SKM-1 treated with dmso at 0.1 percent for 144 hours (cell line): ENCODE measurements at regions not wholly inside any gene's neighbourhood (a gene's known extent, or its start where the extent isn't known, plus 50 kb on each side); places are given as distances from the start of the nearest gene placed in this dataset.
"Not testable (repeated sequence)": the region's sequence is repeated elsewhere in the genome, so short reads cannot be mapped to it uniquely, and the experiment has no call there.

ENCODE experiments used
- DNase-seq: peaks from one replicate; lab custom pipeline; 2025; ENCODE audit not compliant: unreplicated experiment; lab: John Stamatoyannopoulos, UW

DNA sequence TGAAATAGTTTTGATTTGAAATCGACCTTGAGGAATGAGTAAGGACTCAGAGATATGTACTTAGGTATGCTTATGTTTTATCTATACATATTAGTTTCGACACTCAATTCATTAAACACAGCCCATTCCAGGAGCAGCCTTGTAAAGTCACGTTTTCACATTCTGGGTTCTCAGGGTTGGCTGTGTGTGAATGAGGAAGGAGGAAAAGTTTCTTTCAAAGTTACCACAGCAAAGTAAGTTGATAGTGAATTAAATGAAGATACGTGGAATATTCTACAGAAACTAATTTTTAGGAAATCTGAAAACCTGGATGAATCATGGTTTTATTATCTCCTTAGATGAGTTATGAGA lies 133.5 kb downstream of the C3orf38 start:
- DNase-seq, result no peak

DNA sequence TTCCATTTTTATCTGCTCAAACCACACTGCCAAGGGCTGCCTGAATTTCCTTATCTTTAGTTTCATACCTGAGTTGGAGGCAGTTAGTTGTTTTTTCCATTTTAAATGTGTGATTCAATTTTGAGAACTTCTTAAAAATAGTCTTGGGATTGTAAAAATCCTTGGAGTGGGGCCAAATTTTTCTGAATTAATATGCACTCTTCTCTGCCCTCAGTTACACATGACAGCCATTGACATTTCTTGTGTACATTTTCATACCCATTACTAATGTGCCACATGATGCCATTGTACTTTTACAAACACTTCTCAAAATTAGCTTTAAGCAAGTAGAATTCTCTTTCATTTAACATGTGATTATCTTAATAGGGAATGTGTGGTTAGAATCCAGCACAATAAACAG lies 141.7 kb downstream of the C3orf38 start:
- DNase-seq, result no peak

DNA sequence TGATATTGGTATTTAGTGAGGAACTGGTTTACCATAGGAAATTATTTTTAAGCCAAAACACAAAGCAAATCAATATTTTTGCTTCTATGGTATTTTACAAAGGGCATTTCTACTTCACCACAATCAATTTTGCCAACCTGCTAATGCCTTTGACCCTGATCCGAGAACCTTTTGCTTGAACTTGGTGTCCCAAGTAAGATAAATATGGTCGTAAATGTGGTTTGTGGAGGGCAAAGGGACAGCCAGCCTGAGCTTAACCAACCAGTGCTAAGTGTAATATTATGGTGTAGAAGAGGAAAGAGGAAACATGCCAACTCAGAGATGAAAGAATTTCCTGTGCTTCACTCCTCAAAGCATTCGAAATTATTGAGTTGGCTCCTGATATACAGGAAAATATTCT lies 148.4 kb downstream of the C3orf38 start:
- DNase-seq, result no peak

DNA sequence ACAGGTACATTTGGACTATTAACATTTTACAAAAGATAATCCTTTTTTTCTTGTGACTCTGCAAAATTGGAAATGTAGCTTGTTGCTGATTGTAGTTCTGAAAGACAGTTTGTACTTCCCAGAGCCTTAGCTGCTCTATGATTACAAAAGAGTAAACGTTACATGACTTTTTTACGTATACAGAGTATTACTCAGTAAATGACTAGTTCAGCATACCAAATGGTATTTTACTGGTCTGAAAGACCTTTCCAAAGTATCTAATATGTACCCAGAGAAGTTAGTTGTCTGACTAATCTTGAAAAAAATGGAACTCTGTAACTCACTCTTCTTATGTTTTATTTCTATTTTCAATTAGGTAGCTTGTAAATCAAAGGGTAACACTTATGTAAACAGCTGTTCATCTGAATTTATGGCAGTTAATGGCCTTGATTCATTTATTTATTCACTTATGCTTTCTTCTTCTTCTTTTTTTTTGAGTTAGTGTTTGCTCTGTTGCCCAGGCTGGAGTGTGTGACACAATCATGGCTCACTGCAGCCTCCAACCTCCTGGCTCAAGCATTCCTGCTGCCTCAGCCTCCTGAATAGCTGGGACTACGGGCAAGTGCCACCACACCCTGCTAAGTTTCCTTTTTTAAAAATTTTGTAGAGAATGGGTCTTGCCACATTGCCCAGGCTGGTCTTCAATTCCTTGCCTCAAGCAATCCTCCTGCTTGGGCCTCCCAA lies 151.7 kb downstream of the C3orf38 start:
- no peak for DNase-seq

DNA sequence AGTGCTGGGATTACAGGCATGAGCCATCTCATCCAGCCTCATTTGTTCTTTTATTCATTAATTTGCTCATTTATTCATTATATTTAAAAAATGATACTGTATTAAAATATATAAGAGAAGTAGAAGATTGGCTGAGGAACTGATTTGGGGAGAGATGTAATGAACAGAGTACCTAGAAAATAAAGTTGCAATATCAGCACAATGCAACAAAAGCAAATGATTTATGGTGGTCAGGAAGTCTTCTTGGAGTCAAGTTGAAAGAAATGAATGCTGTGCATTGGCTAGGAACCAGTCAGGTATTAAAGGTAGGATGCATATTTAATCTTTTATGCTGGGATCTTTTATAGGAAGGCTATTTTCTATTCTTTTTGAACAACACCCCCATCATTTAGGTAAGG lies 152.2 kb downstream of the C3orf38 start:
- DNase-seq, result no peak

DNA sequence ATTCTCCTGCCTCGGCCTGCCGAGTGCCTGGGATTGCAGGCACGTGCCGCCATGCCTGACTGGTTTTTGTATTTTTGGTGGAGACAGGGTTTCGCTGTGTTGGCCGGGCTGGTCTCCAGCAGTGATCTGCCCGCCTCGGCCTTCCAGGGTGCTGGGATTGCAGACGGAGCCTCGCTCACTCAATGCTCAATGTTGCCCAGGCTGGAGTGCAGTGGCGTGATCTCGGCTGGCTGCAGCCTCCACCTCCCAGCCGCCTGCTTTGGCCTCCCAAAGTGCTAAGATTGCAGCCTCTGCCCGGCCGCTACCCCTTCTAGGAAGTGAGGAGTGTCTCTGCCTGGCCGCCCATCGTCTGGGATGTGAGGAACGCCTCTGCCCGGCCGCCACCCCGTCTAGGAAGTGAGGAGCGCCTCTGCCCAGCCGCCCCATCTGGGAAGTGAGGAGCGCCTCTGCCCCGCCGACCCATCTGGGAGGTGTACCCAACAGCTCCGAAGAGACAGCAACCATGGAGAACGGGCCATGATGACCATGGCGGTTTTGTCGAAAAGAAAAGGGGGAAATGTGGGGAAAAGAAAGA lies 153.7 kb downstream of the C3orf38 start:
- DNase-seq, result not testable (repeated sequence)

DNA sequence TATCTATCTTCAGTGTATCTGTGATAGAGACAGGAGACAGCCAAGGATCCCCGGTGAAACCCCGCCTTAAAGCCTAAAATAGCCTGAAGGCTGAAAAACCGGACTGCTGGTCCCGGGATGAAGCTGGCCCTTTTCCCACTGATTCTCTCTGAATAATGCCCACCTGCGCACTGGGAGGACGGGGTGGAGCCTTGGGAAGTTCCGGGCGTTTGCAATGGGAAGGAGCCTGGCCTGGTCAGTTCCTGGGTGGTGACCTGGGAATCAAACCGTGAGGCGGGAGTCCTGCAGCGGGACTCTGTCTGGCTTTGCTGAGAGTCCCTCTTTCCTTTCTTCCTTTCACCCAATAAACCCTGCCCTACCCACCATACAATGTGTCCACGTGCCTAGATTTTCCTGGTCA lies 157.9 kb downstream of the C3orf38 start:
- DNase-seq, result no peak

DNA sequence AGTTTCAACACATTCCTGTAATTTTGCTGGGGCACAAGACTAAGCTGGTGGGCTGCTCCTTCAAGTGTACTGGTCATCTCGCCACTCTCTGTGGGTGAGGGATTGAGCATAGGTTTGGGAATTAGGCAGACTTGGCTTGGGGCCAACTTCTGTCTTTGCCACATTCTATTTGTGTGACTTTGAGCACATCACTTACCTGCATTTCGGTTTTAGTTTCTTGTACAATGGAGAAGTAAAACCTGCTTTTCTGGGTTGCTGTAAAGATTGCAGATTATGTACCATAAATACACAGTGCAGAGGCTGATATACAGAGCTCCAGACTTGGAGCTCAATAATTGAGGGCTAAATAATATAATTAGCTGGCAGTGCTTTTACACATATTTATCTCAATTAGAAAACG lies 162.1 kb downstream of the C3orf38 start:
- DNase-seq, result no peak

DNA sequence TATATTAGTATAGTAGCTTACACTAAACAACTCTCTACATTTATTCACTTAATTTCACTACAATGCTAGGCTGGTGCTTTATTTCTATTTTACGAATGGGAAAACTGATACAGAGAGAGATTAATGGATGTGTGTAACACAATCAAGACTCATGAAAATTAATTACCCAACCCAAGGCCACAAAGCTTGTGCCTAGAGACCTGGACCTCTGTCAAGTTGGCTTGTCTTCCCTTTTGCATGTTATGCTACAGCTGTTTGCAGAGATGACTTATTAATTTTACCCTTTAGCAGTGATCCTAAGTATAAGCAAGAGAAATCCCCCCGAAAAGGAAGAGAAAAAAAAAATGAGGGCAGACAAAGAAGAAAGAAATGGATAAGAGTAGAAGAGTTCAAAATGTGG lies 162.5 kb downstream of the C3orf38 start:
- DNase-seq, result no peak

DNA sequence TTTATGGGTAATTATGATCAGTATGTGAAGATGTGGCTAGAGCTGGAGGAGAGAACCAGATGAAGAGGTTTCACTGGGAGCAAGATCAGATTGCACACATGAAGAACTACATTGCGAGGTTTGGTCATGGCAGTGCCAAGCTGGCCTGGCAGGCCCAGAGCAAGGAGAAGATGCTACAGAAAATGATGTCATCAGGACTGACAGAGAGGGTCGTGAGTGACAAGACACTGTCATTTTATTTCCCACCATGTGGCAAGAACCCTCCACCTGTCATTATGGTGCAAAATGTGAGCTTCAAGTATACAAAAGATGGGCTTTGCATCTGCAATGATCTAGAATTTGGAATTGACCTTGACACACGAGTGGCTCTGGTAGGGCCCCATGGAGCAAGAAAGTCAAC lies 168.3 kb downstream of the C3orf38 start:
- no peak for DNase-seq

DNA sequence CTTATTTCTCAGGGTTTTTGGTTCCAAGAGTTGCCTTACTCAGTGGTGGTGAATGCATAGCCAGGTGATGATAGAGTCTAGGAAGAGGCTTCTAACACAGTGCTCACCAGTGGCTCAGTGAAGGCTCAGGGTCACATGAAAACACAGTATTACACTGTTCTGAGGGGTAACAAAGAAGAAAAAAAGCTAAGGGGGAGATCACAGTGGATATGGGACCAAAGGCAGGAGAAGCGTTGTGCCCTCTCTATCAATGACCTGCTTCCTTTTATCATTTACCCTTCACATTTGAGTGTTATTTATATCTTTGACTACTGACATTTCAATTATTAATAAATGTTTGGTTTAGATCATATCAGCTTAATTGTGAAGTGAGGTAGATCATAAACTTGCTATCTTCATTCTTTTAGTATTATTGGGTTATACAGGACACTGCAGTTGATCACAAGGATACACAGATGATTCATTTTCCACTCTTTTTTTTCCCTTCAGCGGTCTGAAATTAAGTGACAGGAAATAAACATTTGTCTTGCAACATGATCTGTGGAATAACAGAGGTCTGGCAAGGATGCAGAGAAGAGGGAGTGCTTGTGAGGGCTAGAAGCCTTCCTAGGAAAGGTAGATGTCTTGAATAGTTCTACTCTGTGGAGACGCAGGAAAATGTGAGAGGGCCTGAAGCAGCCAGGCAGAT lies 171.7 kb downstream of the C3orf38 start:
- DNase-seq, result no peak

DNA sequence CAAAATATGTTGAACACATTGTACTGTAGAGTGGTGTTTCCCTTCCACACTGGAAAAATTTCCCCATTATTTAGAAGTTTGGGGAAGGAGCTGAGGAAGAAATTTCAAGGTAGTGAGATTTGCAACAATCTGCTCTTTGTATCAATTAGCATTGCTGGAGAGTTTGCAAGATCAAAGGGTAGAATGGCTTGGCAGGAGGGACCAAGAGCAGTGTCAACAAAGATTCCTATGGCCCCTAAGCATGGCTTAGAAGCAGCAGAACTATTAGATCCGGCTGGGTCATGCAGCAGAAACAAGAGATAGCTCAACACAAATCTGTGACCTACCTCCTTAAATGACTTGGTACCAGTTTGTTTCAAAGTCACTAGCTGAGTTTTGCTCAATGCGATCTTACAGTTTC lies 175.0 kb downstream of the C3orf38 start:
- no peak for DNase-seq

DNA sequence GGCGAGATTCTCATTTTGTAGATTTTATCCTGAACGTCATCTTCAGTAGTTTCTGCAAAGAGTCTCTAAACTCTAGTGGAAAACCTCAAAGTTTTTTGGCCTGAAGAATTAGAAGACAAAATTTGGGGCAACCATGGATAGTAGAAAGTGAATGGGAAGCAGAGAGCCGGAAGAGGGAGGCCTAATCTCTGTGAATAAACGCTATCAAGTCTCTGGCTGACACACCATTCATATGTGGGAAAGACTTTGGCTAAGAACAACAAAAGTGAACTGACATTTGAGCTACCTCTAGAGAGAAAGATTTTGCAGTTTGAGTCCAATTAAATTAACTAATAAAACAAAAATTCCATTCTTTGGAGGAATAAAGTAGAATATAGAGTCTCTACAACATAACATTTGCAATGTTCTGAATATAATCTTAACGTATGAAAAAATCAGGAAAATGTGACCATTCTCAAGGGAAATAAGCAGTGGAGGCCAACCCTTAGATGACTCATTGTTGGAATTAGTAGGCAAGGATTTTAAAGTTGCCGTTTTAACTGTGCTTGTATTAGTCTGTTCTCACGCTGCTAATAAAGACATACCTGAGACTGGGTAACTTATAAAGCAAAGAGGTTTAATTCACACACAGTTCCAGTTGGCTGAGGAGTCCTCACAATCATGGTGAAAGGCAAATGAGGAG lies 184.6 kb downstream of the C3orf38 start:
- DNase-seq, result no peak

DNA sequence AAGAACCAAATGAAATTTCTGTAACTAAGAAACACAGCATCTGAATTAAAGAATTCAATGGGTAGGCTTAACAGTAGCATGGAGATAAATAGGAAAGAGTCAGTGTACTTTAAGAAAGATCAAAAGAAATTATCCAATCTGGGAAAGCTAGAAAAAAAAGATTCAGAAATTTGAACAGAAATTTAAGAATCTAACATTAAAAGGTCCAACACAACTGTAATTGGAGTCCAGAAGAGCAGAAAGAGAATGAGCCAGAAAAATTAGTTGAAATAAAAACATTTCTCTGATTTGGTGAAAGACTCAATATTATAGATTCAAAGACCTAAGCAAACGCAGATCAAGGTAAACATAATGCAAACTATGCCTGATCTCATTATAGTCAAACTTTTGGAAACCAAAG lies 187.1 kb downstream of the C3orf38 start:
- DNase-seq, result no peak

DNA sequence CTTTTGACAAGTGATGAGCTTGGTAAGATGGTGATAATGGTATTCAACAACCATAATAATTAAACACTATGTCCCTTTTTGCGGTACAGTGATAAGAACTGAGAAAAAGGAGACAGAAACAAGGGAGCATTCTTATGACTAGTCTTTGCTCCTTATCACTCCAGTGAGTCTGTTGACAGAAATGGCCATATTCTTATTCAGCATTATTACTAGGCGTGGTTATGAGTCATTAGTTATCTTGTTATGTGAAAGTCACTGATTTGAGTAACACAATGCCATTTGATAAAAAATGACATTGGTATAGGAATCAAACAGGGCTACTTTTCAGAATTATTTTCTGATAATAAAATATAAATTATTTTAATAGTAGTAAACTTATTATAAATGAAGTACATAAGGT lies 193.5 kb downstream of the C3orf38 start:
- no peak for DNase-seq

DNA sequence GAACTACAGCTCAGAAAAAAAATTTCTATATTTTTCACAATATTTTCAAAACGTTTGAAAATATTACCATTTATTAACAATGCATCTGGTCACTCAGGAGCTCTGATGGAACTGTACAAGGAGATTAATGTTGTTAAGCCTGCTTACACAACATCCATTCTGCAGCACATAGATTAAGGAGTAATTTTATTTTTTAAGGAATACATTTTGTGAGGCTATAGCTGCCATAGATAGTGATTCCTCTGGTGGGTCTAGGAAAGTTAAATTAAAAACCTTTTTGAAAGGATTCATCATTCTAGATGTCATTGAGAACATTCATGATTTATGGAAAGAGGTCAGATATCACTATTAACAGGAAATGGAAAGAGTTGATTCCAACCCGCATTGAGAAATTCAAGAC lies 196.9 kb downstream of the C3orf38 start:
- DNase-seq, result no peak

DNA sequence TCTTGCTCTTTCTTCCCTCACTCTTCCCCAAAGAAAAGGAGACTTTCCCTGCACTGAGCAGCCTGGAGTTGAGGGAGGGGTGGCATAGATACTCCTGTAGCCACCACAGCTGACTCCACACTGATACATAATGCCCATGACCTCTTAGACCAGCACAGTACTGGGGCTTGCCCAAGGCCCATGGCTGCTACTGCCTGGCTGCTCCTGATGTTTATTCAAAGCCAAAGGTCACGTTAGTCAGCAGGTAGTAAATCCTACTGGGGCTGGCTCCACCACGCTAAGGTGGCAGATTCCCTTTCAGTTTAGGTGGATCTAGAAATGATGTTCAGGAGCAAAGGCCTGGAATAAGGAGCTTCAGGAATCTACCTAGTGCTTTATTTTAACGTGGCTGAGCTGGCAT lies 212.7 kb downstream of the C3orf38 start:
- no peak for DNase-seq

DNA sequence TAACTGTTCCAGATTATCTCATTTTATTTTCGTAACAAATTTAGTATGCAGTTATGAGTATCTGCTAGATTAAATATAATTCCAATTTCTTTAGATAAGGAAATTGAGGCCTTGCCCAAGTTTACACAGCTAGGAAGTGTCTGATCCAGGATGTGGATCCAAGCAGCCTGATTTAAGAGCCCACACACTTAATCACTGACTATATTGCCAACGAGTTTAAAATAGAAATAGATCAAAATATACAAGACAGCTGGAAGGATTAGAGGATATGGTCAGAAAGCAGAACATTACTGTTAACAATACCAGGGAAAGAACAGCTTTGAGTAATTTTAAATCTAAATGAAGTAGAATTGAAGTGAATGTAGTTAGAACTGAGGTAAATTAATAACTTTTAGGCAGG lies 215.2 kb downstream of the C3orf38 start:
- DNase-seq, result no peak

DNA sequence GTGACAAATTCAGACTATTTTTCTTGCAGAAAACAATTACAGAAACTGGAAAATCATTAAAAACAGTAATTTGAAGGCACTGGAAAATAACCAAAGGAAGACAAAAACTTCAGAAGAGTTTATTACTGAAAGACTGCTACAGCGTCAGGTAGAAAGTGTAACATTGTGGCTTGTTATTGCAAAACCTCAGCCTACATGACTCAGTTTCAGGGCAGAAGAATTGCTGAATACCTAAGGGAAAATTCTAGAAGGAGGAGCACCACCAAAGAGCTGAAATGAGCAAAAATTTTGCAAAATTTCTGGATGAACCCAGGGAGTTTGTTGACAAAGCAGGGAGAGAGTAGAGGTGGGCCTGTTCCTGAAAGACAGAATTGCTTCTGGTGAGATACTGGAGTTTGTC lies 219.6 kb downstream of the C3orf38 start:
- DNase-seq, result no peak

DNA sequence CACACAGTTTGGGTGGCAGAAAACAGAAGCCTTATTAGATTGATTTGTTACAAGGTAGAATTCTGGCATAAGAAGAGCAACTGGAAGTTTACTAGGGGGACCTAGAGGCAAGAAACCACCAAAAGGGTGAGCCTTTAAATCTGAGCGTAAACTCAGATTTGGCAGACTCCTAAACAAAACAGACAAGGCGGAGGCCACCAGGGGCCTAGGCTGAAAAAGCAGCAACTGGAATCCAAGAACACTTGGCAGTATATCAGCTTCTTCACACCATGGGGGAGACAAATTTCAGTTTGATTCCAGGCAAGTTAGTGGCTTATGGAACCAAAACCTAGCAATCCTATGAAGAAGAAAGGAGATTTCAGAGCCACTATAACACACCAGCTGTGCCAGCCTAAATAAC lies 220.0 kb downstream of the C3orf38 start:
- DNase-seq, result no peak

DNA sequence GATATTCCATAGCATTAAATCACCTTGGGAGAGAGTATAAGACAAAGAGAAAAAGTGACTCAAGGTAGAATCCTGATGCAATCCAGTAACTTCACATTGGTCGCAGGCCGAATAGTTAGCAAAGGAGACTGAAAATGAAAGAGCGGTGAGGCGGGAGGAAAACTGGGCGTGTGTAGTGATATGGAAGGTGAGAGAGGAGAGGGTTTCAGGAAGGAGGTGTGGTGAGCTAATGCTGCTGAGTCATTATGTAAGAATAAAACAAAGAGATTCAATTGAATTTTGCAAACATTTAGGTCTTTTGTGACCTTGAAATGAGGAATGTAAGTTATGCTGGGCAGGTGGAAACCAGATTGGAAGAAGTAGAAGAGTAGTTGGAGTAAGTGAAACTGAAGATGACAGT lies 235.3 kb downstream of the C3orf38 start:
- no peak for DNase-seq

DNA sequence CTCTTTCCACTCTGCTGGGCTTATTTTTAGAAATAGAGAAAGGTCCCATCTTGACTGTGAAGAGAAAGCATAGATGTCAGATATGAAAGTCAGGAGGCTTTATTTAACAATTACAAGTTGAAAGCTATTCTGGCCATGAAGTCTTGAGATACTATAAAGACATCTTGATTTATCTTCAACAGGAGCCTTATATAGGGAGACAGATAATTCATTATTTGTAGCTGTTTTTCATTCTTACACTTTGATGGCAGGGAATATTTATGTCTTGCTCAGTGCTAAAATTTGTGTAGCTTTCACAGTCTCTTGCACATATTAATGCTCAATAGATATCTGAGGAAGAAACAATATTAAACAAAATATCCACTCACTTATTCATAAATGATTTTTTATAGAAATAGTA lies 248.8 kb downstream of the C3orf38 start:
- no peak for DNase-seq
